HuH-7 (cell line): ENCODE measurements at regions not wholly inside any gene's neighbourhood (a gene's known extent, or its start where the extent isn't known, plus 50 kb on each side); places are given as distances from the start of the nearest gene placed in this dataset.
"Not testable (repeated sequence)": the region's sequence is repeated elsewhere in the genome, so short reads cannot be mapped to it uniquely, and the experiment has no call there.

ENCODE experiments used
- DNase-seq: peaks from one replicate; pipeline ENCODE4 v3.0.0; 2011; ENCODE audit warnings: low spot score

GRCh38 chr6:4655196-4656025 lies 120.8 kb upstream of the CDYL start:
- DNase-seq: no peak

GRCh38 chr6:4653141-4653540 lies 123.1 kb upstream of the CDYL start:
- no peak for DNase-seq

GRCh38 chr6:4651831-4652467 lies 124.3 kb upstream of the CDYL start:
- DNase-seq: no peak

GRCh38 chr6:4649728-4650127 lies 126.5 kb upstream of the CDYL start:
- no peak for DNase-seq

GRCh38 chr6:4647414-4648365 lies 128.5 kb upstream of the CDYL start:
- peak; percentile 15 for DNase-seq

- DNase-seq: no peak
Observed at GRCh38 chr6:4645713-4646360, 130.4 kb upstream of the CDYL start.

GRCh38 chr6:4644996-4645395 lies 131.2 kb upstream of the CDYL start:
- no peak for DNase-seq

GRCh38 chr6:4641461-4641860 lies 134.7 kb upstream of the CDYL start:
- DNase-seq: no peak

GRCh38 chr6:4640139-4640538 lies 136.1 kb upstream of the CDYL start:
- DNase-seq: no peak

GRCh38 chr6:4638641-4639040 lies 137.6 kb upstream of the CDYL start:
- DNase-seq: no peak

GRCh38 chr6:4637691-4638433 lies 138.3 kb upstream of the CDYL start:
- no peak for DNase-seq

GRCh38 chr6:4636881-4637224 lies 139.4 kb upstream of the CDYL start:
- no peak for DNase-seq

- DNase-seq: no peak
Observed at GRCh38 chr6:4636191-4636880, 139.9 kb upstream of the CDYL start.

- no peak for DNase-seq
Observed at GRCh38 chr6:4635666-4636065, 140.5 kb upstream of the CDYL start.

GRCh38 chr6:4632421-4632820 lies 143.8 kb upstream of the CDYL start:
- DNase-seq: no peak

- not testable (repeated sequence) for DNase-seq
Observed at GRCh38 chr6:4629789-4630188, 146.4 kb upstream of the CDYL start.

GRCh38 chr6:4625557-4625956 lies 150.6 kb upstream of the CDYL start:
- no peak for DNase-seq

GRCh38 chr6:4624726-4625125 lies 151.5 kb upstream of the CDYL start:
- DNase-seq: no peak

GRCh38 chr6:4620284-4621151 lies 155.7 kb upstream of the CDYL start:
- no peak for DNase-seq

- no peak for DNase-seq
Observed at GRCh38 chr6:4616311-4616710, 159.9 kb upstream of the CDYL start.
